VCaP (cell line): ENCODE measurements at regions not wholly inside any gene's neighbourhood (a gene's known extent, or its start where the extent isn't known, plus 50 kb on each side); places are given as distances from the start of the nearest gene placed in this dataset.
A peak's percentile ranks its signal among the peaks of the same experiment; 100 is the strongest.
"Not testable (repeated sequence)": the region's sequence is repeated elsewhere in the genome, so short reads cannot be mapped to it uniquely, and the experiment has no call there.

Experiments used
- H3K27ac ChIP-seq: fragments of 450-650 bp; 2 replicates; pipeline ENCODE4 v1.5.1; 2017
- TF ChIP-seq, protein P1 (sequence below): fragments of 450-650 bp; conservative IDR thresholded peaks from 2 replicates; pipeline ENCODE4 v1.5.1; 2017; ENCODE audit warnings: mild to moderate bottlenecking, moderate library complexity

DNA sequence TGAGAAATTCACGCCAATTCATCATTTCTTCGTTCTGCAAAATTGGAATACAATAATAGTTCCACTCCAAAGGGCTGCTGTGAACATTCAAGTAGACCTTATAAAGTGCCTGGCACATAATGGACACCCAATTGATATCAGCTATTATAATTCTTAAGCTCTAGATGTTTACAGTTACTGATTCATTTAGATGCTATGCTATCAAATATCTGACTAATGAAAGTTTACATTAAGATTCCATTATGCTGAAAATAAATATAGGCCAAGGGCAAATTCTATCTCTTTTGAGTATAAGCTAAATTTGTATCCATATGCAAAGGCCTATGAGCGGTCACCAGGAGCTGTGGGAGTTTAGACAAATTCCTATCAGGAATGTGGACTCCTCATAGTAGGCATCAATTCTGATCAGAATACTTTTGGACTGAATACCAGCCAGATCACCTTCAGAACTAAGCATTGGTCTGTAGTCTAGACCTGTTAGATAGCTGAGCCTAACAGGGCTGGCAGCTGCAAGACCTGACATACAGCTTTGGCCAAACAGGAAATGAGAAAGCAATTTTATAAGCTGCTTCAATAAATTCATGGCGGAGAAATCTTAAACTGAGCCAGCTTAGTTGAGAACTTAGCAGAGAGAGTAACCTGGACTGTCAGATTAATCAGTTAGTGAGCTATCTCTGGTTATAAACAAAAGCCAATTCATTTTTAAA is 384.3 kb upstream of the ACTRT1 start:
- TF ChIP-seq, protein P1, sequence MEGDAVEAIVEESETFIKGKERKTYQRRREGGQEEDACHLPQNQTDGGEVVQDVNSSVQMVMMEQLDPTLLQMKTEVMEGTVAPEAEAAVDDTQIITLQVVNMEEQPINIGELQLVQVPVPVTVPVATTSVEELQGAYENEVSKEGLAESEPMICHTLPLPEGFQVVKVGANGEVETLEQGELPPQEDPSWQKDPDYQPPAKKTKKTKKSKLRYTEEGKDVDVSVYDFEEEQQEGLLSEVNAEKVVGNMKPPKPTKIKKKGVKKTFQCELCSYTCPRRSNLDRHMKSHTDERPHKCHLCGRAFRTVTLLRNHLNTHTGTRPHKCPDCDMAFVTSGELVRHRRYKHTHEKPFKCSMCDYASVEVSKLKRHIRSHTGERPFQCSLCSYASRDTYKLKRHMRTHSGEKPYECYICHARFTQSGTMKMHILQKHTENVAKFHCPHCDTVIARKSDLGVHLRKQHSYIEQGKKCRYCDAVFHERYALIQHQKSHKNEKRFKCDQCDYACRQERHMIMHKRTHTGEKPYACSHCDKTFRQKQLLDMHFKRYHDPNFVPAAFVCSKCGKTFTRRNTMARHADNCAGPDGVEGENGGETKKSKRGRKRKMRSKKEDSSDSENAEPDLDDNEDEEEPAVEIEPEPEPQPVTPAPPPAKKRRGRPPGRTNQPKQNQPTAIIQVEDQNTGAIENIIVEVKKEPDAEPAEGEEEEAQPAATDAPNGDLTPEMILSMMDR = no peak
- H3K27ac ChIP-seq = peak overlapping the region; percentile 87

- TF ChIP-seq, protein P1 = no peak
Observed at GRCh38 chrX:128425546-128425945, 373.3 kb upstream of the ACTRT1 start.

DNA sequence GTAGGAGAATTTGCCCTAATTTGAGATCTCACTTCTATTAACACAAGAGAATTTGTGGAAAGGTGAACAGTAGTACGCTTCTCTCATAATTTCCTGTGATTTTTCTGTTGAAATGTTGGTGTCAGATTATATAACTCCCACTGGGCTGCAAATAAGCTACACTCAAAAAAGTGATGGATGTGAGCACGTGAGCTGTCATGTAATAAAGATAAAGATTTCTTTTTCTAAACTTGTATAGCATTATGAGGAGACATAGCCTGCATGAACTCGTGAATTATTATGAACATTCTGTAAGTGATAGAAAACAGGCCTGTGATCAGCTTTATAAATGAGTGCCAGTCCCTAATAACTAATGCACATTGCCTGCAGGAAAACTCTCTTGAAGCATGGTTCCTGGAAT is 356.6 kb upstream of the ACTRT1 start:
- no peak overlapping the region for H3K27ac ChIP-seq
- TF ChIP-seq, protein P1 = no peak

More at GRCh38 chrX:128425546-128425945, 373.3 kb upstream of the ACTRT1 start:
- no peak overlapping the region for H3K27ac ChIP-seq

GRCh38 chrX:128396601-128397000 is 344.4 kb upstream of the ACTRT1 start:
- no peak overlapping the region for H3K27ac ChIP-seq
- TF ChIP-seq, protein P1 = no peak

DNA sequence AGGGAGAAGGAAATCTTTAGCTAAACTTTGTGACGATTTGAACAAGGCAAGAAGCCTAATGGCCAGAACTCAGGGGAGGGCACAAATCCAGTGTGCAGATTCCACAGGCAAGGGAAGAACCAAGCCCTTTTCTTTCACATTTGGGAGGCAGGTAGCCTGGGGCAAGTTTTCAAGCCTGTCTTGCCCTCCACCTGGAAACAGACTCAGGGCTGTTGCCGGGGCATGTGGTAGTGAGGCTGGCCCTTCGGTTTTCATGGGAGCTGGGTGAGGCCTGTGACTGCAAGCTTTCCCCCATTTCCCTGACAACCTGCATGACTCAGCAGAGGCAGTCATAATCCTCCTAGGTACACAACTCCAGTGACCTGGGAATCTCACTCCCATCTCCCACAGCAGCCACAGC is 331.6 kb upstream of the ACTRT1 start:
- H3K27ac ChIP-seq = not testable (repeated sequence)

DNA sequence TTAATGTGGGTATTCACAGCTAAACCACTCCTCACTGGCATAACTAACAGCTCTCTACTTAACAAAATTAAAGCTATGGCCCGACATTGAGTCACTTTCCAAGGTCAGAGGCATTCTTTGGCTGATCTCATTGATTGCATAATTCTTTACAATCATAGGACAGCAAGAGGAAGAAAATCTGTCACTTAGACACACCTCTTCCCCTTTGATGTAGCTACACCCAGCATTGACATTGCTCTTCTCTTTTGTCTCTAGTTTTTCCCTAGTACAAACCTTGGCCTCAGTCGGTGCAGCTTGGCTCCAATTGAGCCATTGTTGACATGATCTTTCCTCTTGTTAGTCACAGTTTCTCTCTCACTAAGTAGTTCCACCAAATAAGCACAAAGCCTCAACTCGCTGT is 313.3 kb upstream of the ACTRT1 start:
- no peak overlapping the region for H3K27ac ChIP-seq
- TF ChIP-seq, protein P1 = no peak

DNA sequence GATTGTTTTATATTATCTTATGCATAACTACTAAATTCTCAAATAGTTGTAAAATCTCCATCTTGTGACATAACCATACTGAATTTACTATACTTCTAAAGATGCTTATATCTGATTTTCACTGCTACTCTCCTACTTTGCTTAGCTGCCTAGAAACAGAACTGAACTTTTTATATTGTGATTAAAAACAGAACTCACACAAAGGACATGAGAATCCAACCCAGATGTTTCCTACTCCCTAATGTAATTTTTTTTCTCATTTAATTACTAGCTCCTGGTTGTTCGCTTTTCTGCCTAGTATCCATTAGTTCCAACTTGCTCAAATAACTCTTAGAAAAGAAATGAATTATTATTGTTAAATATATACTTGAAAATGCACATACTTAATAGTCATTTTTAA is 283.5 kb upstream of the ACTRT1 start:
- no peak overlapping the region for H3K27ac ChIP-seq
- TF ChIP-seq, protein P1 = no peak

GRCh38 chrX:128334821-128335220 is 282.6 kb upstream of the ACTRT1 start:
- TF ChIP-seq, protein P1 = no peak
- H3K27ac ChIP-seq = no peak overlapping the region
